ENCODE measurements at regions not wholly inside any gene's neighbourhood (a gene's known extent, or its start where the extent isn't known, plus 50 kb on each side); places are given as distances from the start of the nearest gene placed in this dataset.

GRCh38 chr21:34271189-34271851 is 92.5 kb upstream of the KCNE2 start:
- TF ChIP-seq POLR2A (IDR thresholded peaks at IDR 0.05; ENCODE audit: low read length): no peak
- TF ChIP-seq GATA1 (IDR thresholded peaks at IDR 0.05; ENCODE audit: low read depth, low read length): no peak

Measured in erythroblast (primary cell).